Right atrium auricular region (tissue), 2 donors: ENCODE measurements at regions not wholly inside any gene's neighbourhood (a gene's known extent, or its start where the extent isn't known, plus 50 kb on each side); places are given as distances from the start of the nearest gene placed in this dataset.

Source experiments
- DNase-seq: peaks from one replicate; pipeline ENCODE4 v3.0.0-alpha.2; 2019; ENCODE audit warnings: low spot score
- H3K27ac ChIP-seq, 2 donors: fragments of 200-600 bp; sonication (generic); 1 replicate in 1 of 2; 2 replicates in 1 of 2; pipeline ENCODE4 v1.5.1; 2016 to 2019
- H3K27me3 ChIP-seq, 2 donors: fragments of 200-600 bp; sonication (generic); one replicate each; pipeline versions ENCODE4 v1.5.1 to v1.6.0; 2017 to 2019
- H3K36me3 ChIP-seq: fragments of 200-600 bp; sonication (generic); one replicate; pipeline ENCODE4 v1.5.1; 2016
- H3K4me1 ChIP-seq, 2 donors: fragments of 200-600 bp; sonication (generic); one replicate each; pipeline versions ENCODE4 v1.5.1 to v1.6.0; 2017 to 2019
- H3K4me3 ChIP-seq, 2 donors: fragments of 200-600 bp; sonication (generic); 1 replicate in 1 of 2; 2 replicates in 1 of 2; pipeline ENCODE4 v1.5.1; 2017 to 2019; ENCODE audit warnings: mild to moderate bottlenecking in 1 of 2, moderate library complexity in 1 of 2
- H3K9me3 ChIP-seq, 2 donors: fragments of 200-600 bp; sonication (generic); one replicate each; pipeline ENCODE4 v1.5.1; 2019
- TF ChIP-seq, protein P1 (sequence below), 2 donors: fragments of 200-600 bp; sonication (generic); IDR thresholded peaks; one replicate each; pipeline ENCODE4 v1.5.1; 2019; ENCODE audit warnings: antibody characterized with exemption in 2 of 2

DNA sequence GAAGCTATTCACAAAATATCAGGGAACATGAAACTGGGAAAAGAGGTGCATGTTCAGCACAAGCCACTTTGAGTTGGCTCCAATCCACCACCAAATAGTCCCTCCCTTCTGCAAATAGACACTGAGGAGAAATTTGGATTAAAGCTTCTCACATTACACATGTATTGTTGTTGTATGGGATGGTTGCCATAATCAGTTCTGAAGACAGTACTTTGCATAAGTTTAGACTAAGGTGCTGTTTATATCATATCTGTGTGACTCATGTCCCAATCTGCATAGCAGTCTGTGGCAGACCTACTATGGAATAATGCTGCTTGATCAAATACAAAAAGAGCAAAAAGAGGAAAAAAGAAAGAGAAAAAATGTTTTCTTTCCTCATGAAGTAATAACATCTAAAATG is 376.7 kb upstream of the DDI1 start:
- H3K4me1 ChIP-seq = no peaks in the 10 kb centered on the region
- H3K9me3 ChIP-seq = no peaks in the 10 kb centered on the region
- no peak overlapping the region for H3K4me3 ChIP-seq
- no peaks in the 10 kb centered on the region for H3K36me3 ChIP-seq
- TF ChIP-seq, protein P1, sequence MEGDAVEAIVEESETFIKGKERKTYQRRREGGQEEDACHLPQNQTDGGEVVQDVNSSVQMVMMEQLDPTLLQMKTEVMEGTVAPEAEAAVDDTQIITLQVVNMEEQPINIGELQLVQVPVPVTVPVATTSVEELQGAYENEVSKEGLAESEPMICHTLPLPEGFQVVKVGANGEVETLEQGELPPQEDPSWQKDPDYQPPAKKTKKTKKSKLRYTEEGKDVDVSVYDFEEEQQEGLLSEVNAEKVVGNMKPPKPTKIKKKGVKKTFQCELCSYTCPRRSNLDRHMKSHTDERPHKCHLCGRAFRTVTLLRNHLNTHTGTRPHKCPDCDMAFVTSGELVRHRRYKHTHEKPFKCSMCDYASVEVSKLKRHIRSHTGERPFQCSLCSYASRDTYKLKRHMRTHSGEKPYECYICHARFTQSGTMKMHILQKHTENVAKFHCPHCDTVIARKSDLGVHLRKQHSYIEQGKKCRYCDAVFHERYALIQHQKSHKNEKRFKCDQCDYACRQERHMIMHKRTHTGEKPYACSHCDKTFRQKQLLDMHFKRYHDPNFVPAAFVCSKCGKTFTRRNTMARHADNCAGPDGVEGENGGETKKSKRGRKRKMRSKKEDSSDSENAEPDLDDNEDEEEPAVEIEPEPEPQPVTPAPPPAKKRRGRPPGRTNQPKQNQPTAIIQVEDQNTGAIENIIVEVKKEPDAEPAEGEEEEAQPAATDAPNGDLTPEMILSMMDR (IDR thresholded peaks at IDR 0.05) = no peak
- DNase-seq = no peak
- H3K27ac ChIP-seq = no peak overlapping the region
- no peaks in the 10 kb centered on the region for H3K27me3 ChIP-seq

DNA sequence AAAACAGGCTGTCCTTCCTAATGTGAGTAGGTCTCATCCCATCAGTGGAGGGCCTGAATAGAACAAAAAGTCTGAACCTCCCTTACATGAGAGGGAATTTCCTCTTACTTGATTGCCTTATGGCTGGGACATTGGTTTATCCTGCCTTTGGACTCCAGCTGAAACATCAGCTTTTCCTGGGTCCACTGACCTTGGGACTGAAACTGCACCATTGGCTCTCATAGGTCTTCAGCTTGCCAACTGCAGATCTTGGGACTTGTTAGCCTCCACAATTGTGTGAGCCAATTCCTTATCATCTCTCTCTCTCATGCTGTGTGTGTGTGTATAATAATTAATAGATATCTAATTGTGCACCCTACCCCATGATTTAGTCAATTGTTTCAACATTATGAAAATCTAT is 375.3 kb upstream of the DDI1 start:
- TF ChIP-seq, protein P1 (IDR thresholded peaks at IDR 0.05) = no peak
- no peak overlapping the region for H3K4me3 ChIP-seq

GRCh38 chr11:103661991-103662390 is 374.4 kb upstream of the DDI1 start:
- DNase-seq = no peak
- Histone ChIP-seq H3K4me1 (no peaks in the 10 kb centered on the region), H3K27me3 (no peaks in the 10 kb centered on the region), H3K36me3 (no peaks in the 10 kb centered on the region), H3K4me3 (no peak overlapping the region), H3K27ac (no peak overlapping the region), H3K9me3 (no peaks in the 10 kb centered on the region)
- TF ChIP-seq, protein P1 (IDR thresholded peaks at IDR 0.05) = no peak

More for the DNA sequence above, 375.3 kb upstream of the DDI1 start:
- no peaks in the 10 kb centered on the region for H3K36me3 ChIP-seq
- DNase-seq = no peak
- H3K9me3 ChIP-seq = no peaks in the 10 kb centered on the region
- H3K4me1 ChIP-seq = no peaks in the 10 kb centered on the region
- H3K27me3 ChIP-seq = no peaks in the 10 kb centered on the region
- no peak overlapping the region for H3K27ac ChIP-seq

- DNase-seq = no peak
- Histone ChIP-seq H3K4me1 (no peaks in the 10 kb centered on the region), H3K27me3 (no peaks in the 10 kb centered on the region), H3K9me3 (no peaks in the 10 kb centered on the region), H3K4me3 (no peak overlapping the region), H3K36me3 (no peaks in the 10 kb centered on the region), H3K27ac (no peak overlapping the region)
- TF ChIP-seq, protein P1 (IDR thresholded peaks at IDR 0.05) = no peak
Observed at GRCh38 chr11:103662880-103663279, 373.6 kb upstream of the DDI1 start.

DNA sequence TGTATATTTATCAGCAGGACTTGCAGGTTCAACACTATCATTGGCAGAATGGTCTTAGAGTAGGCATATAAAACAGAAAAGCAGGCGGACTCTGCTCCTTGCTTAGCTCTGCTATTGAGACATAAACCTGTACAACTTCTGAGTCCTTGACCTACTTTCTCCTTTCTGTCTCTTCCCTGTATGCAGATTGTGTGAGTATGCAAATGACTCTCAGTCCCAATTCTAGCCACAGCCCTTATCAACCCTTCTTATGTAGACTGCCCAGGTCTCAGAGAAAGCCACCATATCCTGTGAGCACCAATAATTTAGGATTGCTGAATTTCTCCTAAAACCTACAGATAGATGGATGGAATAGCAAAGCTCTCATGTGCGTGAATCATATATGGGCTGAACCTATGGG is 367.6 kb upstream of the DDI1 start:
- Histone ChIP-seq H3K27ac (no peak overlapping the region), H3K27me3 (no peaks in the 10 kb centered on the region), H3K4me1 (no peaks in the 10 kb centered on the region), H3K36me3 (no peaks in the 10 kb centered on the region), H3K4me3 (no peak overlapping the region), H3K9me3 (no peaks in the 10 kb centered on the region)
- TF ChIP-seq, protein P1 (IDR thresholded peaks at IDR 0.05) = no peak
- DNase-seq = no peak

GRCh38 chr11:103671143-103671651 is 365.2 kb upstream of the DDI1 start:
- H3K4me3 ChIP-seq = no peak overlapping the region
- H3K27ac ChIP-seq = no peak overlapping the region
- H3K4me1 ChIP-seq = no peaks in the 10 kb centered on the region
- no peaks in the 10 kb centered on the region for H3K9me3 ChIP-seq
- no peak for DNase-seq
- no peaks in the 10 kb centered on the region for H3K36me3 ChIP-seq
- TF ChIP-seq, protein P1 (IDR thresholded peaks at IDR 0.05) = no peak
- no peaks in the 10 kb centered on the region for H3K27me3 ChIP-seq
